IPS DF 6.9 (cell line): ENCODE measurements at regions not wholly inside any gene's neighbourhood (a gene's known extent, or its start where the extent isn't known, plus 50 kb on each side); places are given as distances from the start of the nearest gene placed in this dataset.
"Not testable (repeated sequence)": the region's sequence is repeated elsewhere in the genome, so short reads cannot be mapped to it uniquely, and the experiment has no call there.

Source experiments
- DNase-seq: peaks from one replicate; pipeline ENCODE4 v3.0.0-alpha.2; 2013; ENCODE audit warnings: low read depth, low spot score
- H3K27ac ChIP-seq: one replicate; pipeline ENCODE4 v1.5.1; 2013; ENCODE audit warnings: low read length, control low read depth
- H3K27me3 ChIP-seq: 2 replicates; pipeline ENCODE4 v1.6.1; 2013; ENCODE audit warnings: mild to moderate bottlenecking, low read length; ENCODE audit not compliant: control insufficient read depth, insufficient read depth
- H3K36me3 ChIP-seq: 2 replicates; pipeline ENCODE4 v1.6.1; 2013; ENCODE audit warnings: low read length; ENCODE audit not compliant: control insufficient read depth, insufficient read depth
- H3K4me1 ChIP-seq: 2 replicates; pipeline ENCODE4 v1.6.1; 2013; ENCODE audit warnings: low read length; ENCODE audit not compliant: control insufficient read depth, insufficient read depth
- H3K4me3 ChIP-seq: 2 replicates; pipeline ENCODE4 v1.5.1; 2013; ENCODE audit warnings: mild to moderate bottlenecking, low read length
- H3K9me3 ChIP-seq: 2 replicates; pipeline ENCODE4 v1.6.1; 2013; ENCODE audit warnings: low read length, inconsistent platforms; ENCODE audit not compliant: control insufficient read depth, insufficient read depth
- WGBS: extraction: QIAGEN DNeasy Blood & Tissue Kit; methylation state at CpG from one replicate; pipeline ENCODE4 v1.1.7; 2013; ENCODE audit warnings: mixed read lengths, missing lambda C conversion rate; ENCODE audit not compliant: insufficient read length, insufficient coverage; 5-methylcytosine and 5-hydroxymethylcytosine counted together

- no peaks in the 10 kb centered on the region for H3K9me3 ChIP-seq
- no peak overlapping the region for H3K4me3 ChIP-seq
- no CpG with 5 or more reads among the region's 8 CpGs for WGBS
- no peaks in the 10 kb centered on the region for H3K36me3 ChIP-seq
- H3K4me1 ChIP-seq = no peaks in the 10 kb centered on the region
- DNase-seq = no peak
- H3K27me3 ChIP-seq = no peaks in the 10 kb centered on the region
- no peak overlapping the region for H3K27ac ChIP-seq
Measured at GRCh38 chr9:30048396-30048795, 2336.0 kb upstream of the ACO1 start.

GRCh38 chr9:30058463-30058862, 2326.0 kb upstream of the ACO1 start:
- H3K36me3 ChIP-seq = no peaks in the 10 kb centered on the region
- no peak overlapping the region for H3K4me3 ChIP-seq
- H3K4me1 ChIP-seq = no peaks in the 10 kb centered on the region
- no peak overlapping the region for H3K27ac ChIP-seq
- no CpG with 5 or more reads among the region's 1 CpG for WGBS
- no peak for DNase-seq
- H3K9me3 ChIP-seq = no peaks in the 10 kb centered on the region
- H3K27me3 ChIP-seq = no peaks in the 10 kb centered on the region

GRCh38 chr9:30060976-30061375, 2323.5 kb upstream of the ACO1 start:
- no peaks in the 10 kb centered on the region for H3K36me3 ChIP-seq
- no peak overlapping the region for H3K27ac ChIP-seq
- no peaks in the 10 kb centered on the region for H3K9me3 ChIP-seq
- no peak overlapping the region for H3K4me3 ChIP-seq
- no peak for DNase-seq
- H3K27me3 ChIP-seq = no peaks in the 10 kb centered on the region
- no peaks in the 10 kb centered on the region for H3K4me1 ChIP-seq

- no CpG with 5 or more reads among the region's 8 CpGs for WGBS
- Histone ChIP-seq H3K4me1 (no peaks in the 10 kb centered on the region), H3K27ac (no peak overlapping the region), H3K27me3 (no peaks in the 10 kb centered on the region), H3K9me3 (no peaks in the 10 kb centered on the region), H3K4me3 (no peak overlapping the region), H3K36me3 (no peaks in the 10 kb centered on the region)
- DNase-seq = no peak
Measured at GRCh38 chr9:30065888-30066287, 2318.6 kb upstream of the ACO1 start.

- H3K27ac ChIP-seq, H3K4me3 ChIP-seq, H3K4me1 ChIP-seq, H3K36me3 ChIP-seq, H3K27me3 ChIP-seq, DNase-seq, H3K9me3 ChIP-seq: not testable (repeated sequence)
- WGBS = no CpG with 5 or more reads among the region's 3 CpGs
Measured at GRCh38 chr9:30069236-30069635, 2315.2 kb upstream of the ACO1 start.

- H3K4me3 ChIP-seq = no peak overlapping the region
- H3K36me3 ChIP-seq = no peaks in the 10 kb centered on the region
- no peak overlapping the region for H3K27ac ChIP-seq
- DNase-seq = no peak
- no peaks in the 10 kb centered on the region for H3K4me1 ChIP-seq
- no peaks in the 10 kb centered on the region for H3K27me3 ChIP-seq
- WGBS = no CpG with 5 or more reads among the region's 15 CpGs
- H3K9me3 ChIP-seq = no peaks in the 10 kb centered on the region
Measured at GRCh38 chr9:30075022-30075421, 2309.4 kb upstream of the ACO1 start.

GRCh38 chr9:30075451-30076199, 2308.8 kb upstream of the ACO1 start:
- H3K36me3 ChIP-seq = no peaks in the 10 kb centered on the region
- no CpG with 5 or more reads among the region's 3 CpGs for WGBS
- DNase-seq = no peak
- H3K9me3 ChIP-seq = no peaks in the 10 kb centered on the region
- H3K4me1 ChIP-seq = no peaks in the 10 kb centered on the region
- no peak overlapping the region for H3K4me3 ChIP-seq
- H3K27me3 ChIP-seq = no peaks in the 10 kb centered on the region
- H3K27ac ChIP-seq = no peak overlapping the region

- Histone ChIP-seq H3K36me3 (no peaks in the 10 kb centered on the region), H3K27ac (no peak overlapping the region), H3K27me3 (no peaks in the 10 kb centered on the region), H3K4me1 (no peaks in the 10 kb centered on the region), H3K9me3 (no peaks in the 10 kb centered on the region), H3K4me3 (no peak overlapping the region)
- no CpG with 5 or more reads among the region's 2 CpGs for WGBS
- DNase-seq = no peak
Measured at GRCh38 chr9:30078195-30078594, 2306.2 kb upstream of the ACO1 start.

- no peaks in the 10 kb centered on the region for H3K9me3 ChIP-seq
- no peaks in the 10 kb centered on the region for H3K4me1 ChIP-seq
- no CpG with 5 or more reads among the region's 5 CpGs for WGBS
Measured at GRCh38 chr9:30089428-30089827, 2295.0 kb upstream of the ACO1 start.

GRCh38 chr9:30103647-30104394, 2280.6 kb upstream of the ACO1 start:
- H3K4me1 ChIP-seq = no peaks in the 10 kb centered on the region
- no CpG with 5 or more reads among the region's 2 CpGs for WGBS
- DNase-seq = no peak
- no peak overlapping the region for H3K27ac ChIP-seq
- H3K9me3 ChIP-seq = no peaks in the 10 kb centered on the region
- no peaks in the 10 kb centered on the region for H3K27me3 ChIP-seq
- H3K4me3 ChIP-seq = no peak overlapping the region
- no peaks in the 10 kb centered on the region for H3K36me3 ChIP-seq

More at GRCh38 chr9:30089428-30089827, 2295.0 kb upstream of the ACO1 start:
- no peaks in the 10 kb centered on the region for H3K27me3 ChIP-seq
- no peak overlapping the region for H3K27ac ChIP-seq
- DNase-seq = no peak
- H3K36me3 ChIP-seq = no peaks in the 10 kb centered on the region
- no peak overlapping the region for H3K4me3 ChIP-seq

- H3K4me1 ChIP-seq, H3K27me3 ChIP-seq: not testable (repeated sequence)
- no CpG with 5 or more reads among the region's 8 CpGs for WGBS
Measured at GRCh38 chr9:30107134-30107533, 2277.3 kb upstream of the ACO1 start.

More at GRCh38 chr9:30107134-30107533, 2277.3 kb upstream of the ACO1 start:
- H3K36me3 ChIP-seq, H3K4me3 ChIP-seq, H3K27ac ChIP-seq, DNase-seq, H3K9me3 ChIP-seq: not testable (repeated sequence)
